ENCODE measurements at regions not wholly inside any gene's neighbourhood (a gene's known extent, or its start where the extent isn't known, plus 50 kb on each side); places are given as distances from the start of the nearest gene placed in this dataset.

- no peaks in the 10 kb centered on the region for H3K36me3 Mint-ChIP-seq (ENCODE audit: low read depth)
- H3K27me3 Mint-ChIP-seq (ENCODE audit: low read depth) = peaks cover 13% of the 10 kb centered on the region
- no peak for DNase-seq (ENCODE audit: low spot score)
- H3K4me3 Mint-ChIP-seq (ENCODE audit: unreplicated experiment) = no peak overlapping the region
- H3K9me3 Mint-ChIP-seq (ENCODE audit: low read depth) = no peaks in the 10 kb centered on the region
- no peaks in the 10 kb centered on the region for H3K4me1 Mint-ChIP-seq (ENCODE audit: low read depth)
- no peak overlapping the region for H3K27ac Mint-ChIP-seq (ENCODE audit: unreplicated experiment)
- no peak for TF ChIP-seq CTCF (IDR thresholded peaks at IDR 0.05)
Observed at GRCh38 chr5:175351126-175351525, 92.9 kb downstream of the DRD1 start.

GRCh38 chr5:175347931-175348330, 96.1 kb downstream of the DRD1 start:
- no peak for TF ChIP-seq CTCF (IDR thresholded peaks at IDR 0.05)
- Mint-ChIP-seq H3K27ac (ENCODE audit: unreplicated experiment) (no peak overlapping the region), H3K36me3 (ENCODE audit: low read depth) (no peaks in the 10 kb centered on the region), H3K9me3 (ENCODE audit: low read depth) (no peaks in the 10 kb centered on the region), H3K4me3 (ENCODE audit: unreplicated experiment) (no peak overlapping the region), H3K4me1 (ENCODE audit: low read depth) (no peaks in the 10 kb centered on the region), H3K27me3 (ENCODE audit: low read depth) (peaks cover 12% of the 10 kb centered on the region)
- no peak for DNase-seq (ENCODE audit: low spot score)

GRCh38 chr5:175347027-175347426, 97.0 kb downstream of the DRD1 start:
- H3K36me3 Mint-ChIP-seq (ENCODE audit: low read depth) = no peaks in the 10 kb centered on the region
- H3K9me3 Mint-ChIP-seq (ENCODE audit: low read depth) = no peaks in the 10 kb centered on the region
- TF ChIP-seq CTCF (IDR thresholded peaks at IDR 0.05) = no peak
- H3K4me1 Mint-ChIP-seq (ENCODE audit: low read depth) = no peaks in the 10 kb centered on the region
- H3K27me3 Mint-ChIP-seq (ENCODE audit: low read depth) = peaks cover 8% of the 10 kb centered on the region
- no peak for DNase-seq (ENCODE audit: low spot score)
- no peak overlapping the region for H3K27ac Mint-ChIP-seq (ENCODE audit: unreplicated experiment)
- H3K4me3 Mint-ChIP-seq (ENCODE audit: unreplicated experiment) = no peak overlapping the region

GRCh38 chr5:175344331-175345195, 99.4 kb downstream of the DRD1 start:
- Mint-ChIP-seq H3K27me3 (ENCODE audit: low read depth) (peaks cover 8% of the 10 kb centered on the region), H3K4me3 (ENCODE audit: unreplicated experiment) (no peak overlapping the region), H3K9me3 (ENCODE audit: low read depth) (peaks cover 4% of the 10 kb centered on the region), H3K4me1 (ENCODE audit: low read depth) (no peaks in the 10 kb centered on the region), H3K27ac (ENCODE audit: unreplicated experiment) (no peak overlapping the region), H3K36me3 (ENCODE audit: low read depth) (no peaks in the 10 kb centered on the region)
- TF ChIP-seq CTCF (IDR thresholded peaks at IDR 0.05) = no peak
- DNase-seq (ENCODE audit: low spot score) = no peak

- H3K4me1 Mint-ChIP-seq (ENCODE audit: low read depth) = no peaks in the 10 kb centered on the region
- DNase-seq (ENCODE audit: low spot score) = no peak
Observed at GRCh38 chr5:175343308-175343707, 100.7 kb downstream of the DRD1 start.

More at GRCh38 chr5:175343308-175343707, 100.7 kb downstream of the DRD1 start:
- Mint-ChIP-seq H3K27ac (ENCODE audit: unreplicated experiment) (no peak overlapping the region), H3K36me3 (ENCODE audit: low read depth) (no peaks in the 10 kb centered on the region), H3K4me3 (ENCODE audit: unreplicated experiment) (no peak overlapping the region), H3K27me3 (ENCODE audit: low read depth) (peaks cover 3% of the 10 kb centered on the region), H3K9me3 (ENCODE audit: low read depth) (peaks cover 4% of the 10 kb centered on the region)
- no peak for TF ChIP-seq CTCF (IDR thresholded peaks at IDR 0.05)
